Psoas muscle (tissue), 7 donors: ENCODE measurements at regions not wholly inside any gene's neighbourhood (a gene's known extent, or its start where the extent isn't known, plus 50 kb on each side); places are given as distances from the start of the nearest gene placed in this dataset.

Source experiments
- ATAC-seq, 4 donors: fragments of 200-7000 bp; cut with Tn5 transposase; one replicate each; pipeline ENCODE4 v1.9.1; 2020; ENCODE audit warnings: moderate library complexity in 3 of 4, mild to moderate bottlenecking in 2 of 4
- DNase-seq, 2 donors: peaks; one replicate each; pipeline ENCODE4 v3.0.0-alpha.2; 2020
- H3K27ac ChIP-seq: fragments of 200-600 bp; one replicate; pipeline ENCODE4 v1.8.0; 2022
- H3K27me3 ChIP-seq, 3 donors: fragments of 200-600 bp in 1 of 3; one replicate each; pipeline versions ENCODE4 v1.6.1 to v1.8.0; 2013 to 2022; ENCODE audit warnings: low read length in 2 of 3, mild to moderate bottlenecking in 2 of 3, moderate library complexity in 1 of 3; ENCODE audit not compliant: insufficient read depth in 3 of 3
- H3K36me3 ChIP-seq, 2 donors: fragments of 200-600 bp in 1 of 2; one replicate each; pipeline versions ENCODE4 v1.6.1 to v1.8.0; 2013 to 2022; ENCODE audit warnings: low read depth in 1 of 2, mild to moderate bottlenecking in 1 of 2, moderate library complexity in 1 of 2; ENCODE audit not compliant: insufficient read depth in 1 of 2
- H3K4me1 ChIP-seq: fragments of 200-600 bp; one replicate; pipeline ENCODE4 v1.8.0; 2022
- H3K4me3 ChIP-seq: fragments of 200-600 bp; one replicate; pipeline ENCODE4 v1.8.0; 2022; ENCODE audit warnings: mild to moderate bottlenecking
- H3K9me3 ChIP-seq: fragments of 200-600 bp; one replicate; pipeline ENCODE4 v1.8.0; 2022
- CTCF ChIP-seq: fragments of 200-600 bp; IDR thresholded peaks from one replicate; pipeline ENCODE4 v1.8.0; 2022; ENCODE audit warnings: antibody characterized with exemption
- WGBS, 3 donors: extraction: QIAGEN DNeasy Blood & Tissue Kit; methylation state at CpG; one replicate each; pipeline versions ENCODE4 v1.1.6 to v1.1.7; 2013; 5-methylcytosine and 5-hydroxymethylcytosine counted together
- intact Hi-C, 2 donors: fragments of 100-400 bp; cut with DNase I; formaldehyde crosslinking; loops; one replicate each; pipeline versions ENCODE4 v1.11.0 to v1.14.2; 2022
- donor health status: healthy with polysubstance abuse.
- donor health status: DM: no; HTN: no; CAD: no; lungs with moderate emphysema.
- donor health status: Bipolar disorder and iron deficiency.
- donor health status: healthy.
- donor health status: DM: yes; HTN: yes; CAD: no.
- donor health status: DM: no; HTN: no; CAD: no.
- donor health status: DM: yes; HTN: yes; CAD: no.

- 56 to 71% (median 69%) methylated on average over 3 of the region's 3 CpGs for WGBS, 3 donors
These were observed 170.5 kb upstream of the LHX5 start for GRCh38 chr12:113642216-113642615.

GRCh38 chr12:113641426-113642030 is 169.9 kb upstream of the LHX5 start:
- Histone ChIP-seq H3K27ac (no peak overlapping the region), H3K27me3 (peaks cover 0 to 74% (median 12%) of the 10 kb centered on the region in 3 donors), H3K4me3 (no peak overlapping the region), H3K36me3 (no peaks in the 10 kb centered on the region), H3K9me3 (no peaks in the 10 kb centered on the region), H3K4me1 (no peaks in the 10 kb centered on the region)
- ATAC-seq = no peak
- 19 to 30% (median 27%) methylated on average over 11 of the region's 11 CpGs for WGBS, 3 donors
- TF ChIP-seq CTCF = no peak
- intact Hi-C loops = no loop called here
- no peak for DNase-seq

More at GRCh38 chr12:113642216-113642615, 170.5 kb upstream of the LHX5 start:
- no peak overlapping the region for H3K27ac ChIP-seq
- ATAC-seq (no peak), DNase-seq (no peak)
- no peak for TF ChIP-seq CTCF
- H3K9me3 ChIP-seq = no peaks in the 10 kb centered on the region
- H3K4me1 ChIP-seq = no peaks in the 10 kb centered on the region
- intact Hi-C loops = no loop called here
- no peak overlapping the region for H3K4me3 ChIP-seq
- no peaks in the 10 kb centered on the region for H3K36me3 ChIP-seq
- H3K27me3 ChIP-seq = peaks cover 0 to 74% (median 12%) of the 10 kb centered on the region in 3 donors

- ATAC-seq (no peak), DNase-seq (no peak)
- no peaks in the 10 kb centered on the region for H3K9me3 ChIP-seq
- no peaks in the 10 kb centered on the region for H3K36me3 ChIP-seq
- intact Hi-C loops = no loop called here
- peaks cover 0 to 70% (median 11%) of the 10 kb centered on the region in 3 donors for H3K27me3 ChIP-seq
- TF ChIP-seq CTCF = no peak
- H3K4me3 ChIP-seq = no peak overlapping the region
- 65 to 72% (median 68%) methylated on average over 5 of the region's 5 CpGs for WGBS, 3 donors
- H3K27ac ChIP-seq = no peak overlapping the region
- no peaks in the 10 kb centered on the region for H3K4me1 ChIP-seq
These were observed 169.2 kb upstream of the LHX5 start for GRCh38 chr12:113640837-113641236.

- ATAC-seq = no peak
- 87 to 92% (median 88%) methylated on average over 10 of the region's 10 CpGs for WGBS, 3 donors
- Histone ChIP-seq H3K4me1 (no peaks in the 10 kb centered on the region), H3K27ac (no peak overlapping the region), H3K9me3 (no peaks in the 10 kb centered on the region), H3K36me3 (no peaks in the 10 kb centered on the region), H3K4me3 (no peak overlapping the region), H3K27me3 (peaks cover 0 to 59% (median 9%) of the 10 kb centered on the region in 3 donors)
- no peak for DNase-seq
- intact Hi-C loops = no loop called here
- no peak for TF ChIP-seq CTCF
These were observed 167.8 kb upstream of the LHX5 start for GRCh38 chr12:113639474-113639873.

- Histone ChIP-seq H3K9me3 (no peaks in the 10 kb centered on the region), H3K4me1 (no peaks in the 10 kb centered on the region), H3K27ac (no peak overlapping the region), H3K27me3 (peaks cover 0 to 48% (median 9%) of the 10 kb centered on the region in 3 donors), H3K4me3 (no peak overlapping the region), H3K36me3 (no peaks in the 10 kb centered on the region)
- WGBS, 3 donors = 15 to 21% (median 17%) methylated on average over 8 to 11 of the region's 11 CpGs
- no peak for ATAC-seq
- no peak for DNase-seq
- intact Hi-C loops = no loop called here
- no peak for TF ChIP-seq CTCF
These were observed 166.7 kb upstream of the LHX5 start for GRCh38 chr12:113638460-113638775.
